ENCODE measurements at regions not wholly inside any gene's neighbourhood (a gene's known extent, or its start where the extent isn't known, plus 50 kb on each side); places are given as distances from the start of the nearest gene placed in this dataset.
"Not testable (repeated sequence)": the region's sequence is repeated elsewhere in the genome, so short reads cannot be mapped to it uniquely, and the experiment has no call there.

GRCh38 chr12:34398366-34398705 lies 376.0 kb downstream of the ALG10 start:
- DNase-seq: no peak

GRCh38 chr12:34398706-34399630 lies 376.7 kb downstream of the ALG10 start:
- DNase-seq: no peak

- no peak for DNase-seq
These were observed 377.5 kb downstream of the ALG10 start for GRCh38 chr12:34399631-34400410.

GRCh38 chr12:34400411-34400881 lies 378.1 kb downstream of the ALG10 start:
- no peak for DNase-seq

DNA sequence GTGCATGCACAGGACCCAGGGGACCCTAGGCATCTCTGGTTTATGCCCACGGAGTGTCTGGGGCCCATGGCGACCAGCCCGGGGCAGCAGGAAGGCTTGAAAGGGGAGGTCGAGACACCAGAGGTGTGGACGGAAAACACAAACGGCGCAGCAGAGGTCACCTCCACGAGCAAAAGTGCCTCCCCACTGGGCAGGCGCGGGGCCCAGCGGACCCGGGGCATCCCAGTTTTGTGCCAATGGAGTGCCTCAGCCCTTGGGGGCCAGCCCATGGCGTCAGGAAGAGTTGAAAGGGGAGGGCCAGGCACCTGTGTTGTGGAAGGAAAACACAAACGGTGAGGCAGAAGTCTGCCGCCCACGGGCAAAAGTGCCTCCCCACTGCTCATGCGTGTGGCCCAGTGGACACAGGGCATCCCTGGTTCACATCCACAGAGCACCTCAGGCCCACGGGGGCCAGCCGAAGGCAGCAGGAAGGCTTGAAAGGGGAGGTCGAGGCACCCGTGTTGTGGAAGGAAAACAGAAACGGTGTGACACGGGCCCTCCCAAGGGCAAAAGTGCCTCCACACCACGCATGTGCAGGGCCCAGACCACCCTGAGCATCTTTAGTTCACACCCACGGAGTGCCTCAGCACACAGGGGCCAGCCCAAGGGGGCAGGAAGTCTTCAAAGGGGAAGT lies 378.8 kb downstream of the ALG10 start:
- DNase-seq: no peak

DNA sequence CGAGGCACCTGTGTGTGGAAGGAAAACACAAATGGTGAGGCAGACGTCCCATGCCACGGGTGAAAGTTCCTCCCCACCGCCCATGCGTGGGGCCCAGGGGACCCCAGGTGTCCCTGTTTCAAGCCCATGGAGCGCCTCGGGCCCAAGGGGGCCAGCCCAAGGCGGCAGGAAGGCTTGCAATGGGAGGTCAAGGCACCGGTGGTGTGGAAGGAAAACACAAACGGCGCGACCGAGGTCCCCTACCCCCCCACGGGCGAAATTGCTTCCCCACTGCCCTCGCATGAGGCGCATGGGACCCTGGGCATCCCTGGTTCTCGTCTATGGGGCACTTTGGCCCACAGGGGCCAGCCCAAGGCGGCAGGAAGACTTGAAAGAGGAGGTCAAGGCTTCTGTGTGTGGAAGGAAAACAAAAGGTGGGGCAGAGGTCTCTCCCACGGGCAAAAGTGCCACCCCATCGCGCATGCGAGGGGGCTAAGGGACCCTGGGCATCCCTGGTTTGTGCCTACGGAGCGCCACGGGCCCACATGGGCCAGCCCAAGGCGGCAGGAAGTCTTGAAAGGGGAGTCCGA lies 379.4 kb downstream of the ALG10 start:
- no peak for DNase-seq

DNA sequence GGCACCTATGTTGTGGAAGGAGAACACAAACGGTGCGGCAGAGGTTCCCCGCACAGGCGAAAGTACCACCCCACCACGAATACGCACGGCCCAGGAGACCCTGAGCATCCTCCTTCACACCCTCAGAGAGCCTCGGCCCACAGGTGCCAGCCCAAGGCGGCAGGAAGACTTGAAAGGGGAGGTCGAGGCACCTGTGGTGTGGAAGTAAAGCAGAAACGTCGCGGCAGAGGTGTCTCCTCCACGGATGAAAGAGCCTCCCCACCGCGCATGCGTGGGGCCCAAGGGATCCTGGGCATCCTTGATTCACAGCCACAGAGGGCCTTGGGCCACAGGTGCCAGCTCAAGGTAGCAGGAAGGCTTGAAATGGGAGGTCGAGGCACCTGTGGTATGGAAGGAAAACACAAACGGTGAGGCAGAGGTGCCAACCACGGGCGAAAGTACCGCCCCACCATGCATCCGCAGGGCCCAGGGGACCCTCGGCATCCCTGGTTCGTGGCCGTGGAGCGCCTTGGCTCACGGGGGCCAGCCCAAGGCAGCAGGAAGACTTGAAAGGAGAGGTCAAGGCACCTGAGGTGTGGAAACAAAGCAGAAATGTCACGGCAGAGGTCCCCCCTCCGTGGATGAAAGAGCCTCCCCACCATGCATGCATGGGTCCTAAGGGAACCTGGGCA lies 380.1 kb downstream of the ALG10 start:
- no peak for DNase-seq

DNA sequence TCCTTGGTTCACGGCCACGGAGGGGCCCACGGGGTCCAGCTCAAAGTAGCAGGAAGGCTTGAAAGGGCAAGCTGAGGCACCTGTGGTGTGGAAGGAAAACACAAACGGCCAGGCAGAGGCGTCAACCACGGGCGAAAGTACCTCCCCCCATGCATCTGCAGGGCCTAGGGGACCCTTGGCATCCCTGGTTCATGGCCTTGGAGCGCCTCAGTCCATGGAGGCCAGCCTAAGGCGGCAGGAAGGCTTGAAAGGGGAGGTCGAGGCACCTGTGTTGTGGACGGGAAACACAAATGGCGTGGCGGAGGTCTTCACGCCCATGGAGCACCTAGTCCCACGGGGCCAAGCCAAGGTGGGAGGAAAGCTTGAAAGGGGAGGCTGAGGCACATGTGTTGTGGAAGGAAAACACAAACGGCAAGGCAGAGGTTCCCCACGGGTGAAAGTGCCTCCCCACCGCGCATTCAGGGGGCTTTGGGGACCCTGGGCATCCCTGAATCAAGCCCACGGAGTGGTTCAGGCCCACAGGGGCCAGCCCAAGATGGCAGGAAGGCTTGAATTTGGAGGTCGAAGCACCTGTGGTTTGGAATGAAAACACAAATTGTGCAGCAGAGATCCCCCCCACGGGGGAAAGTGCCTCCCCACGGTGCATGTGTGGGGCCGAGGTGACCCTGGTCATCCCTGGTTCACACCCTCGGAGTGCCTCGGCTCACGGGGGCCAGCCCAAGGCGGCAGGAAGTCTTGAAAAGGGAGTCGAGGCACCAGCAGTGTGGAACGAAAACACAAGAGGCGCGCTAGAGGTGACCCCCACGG lies 380.8 kb downstream of the ALG10 start:
- DNase-seq: no peak

GRCh38 chr12:34403706-34404376 lies 381.5 kb downstream of the ALG10 start:
- no peak for DNase-seq

DNA sequence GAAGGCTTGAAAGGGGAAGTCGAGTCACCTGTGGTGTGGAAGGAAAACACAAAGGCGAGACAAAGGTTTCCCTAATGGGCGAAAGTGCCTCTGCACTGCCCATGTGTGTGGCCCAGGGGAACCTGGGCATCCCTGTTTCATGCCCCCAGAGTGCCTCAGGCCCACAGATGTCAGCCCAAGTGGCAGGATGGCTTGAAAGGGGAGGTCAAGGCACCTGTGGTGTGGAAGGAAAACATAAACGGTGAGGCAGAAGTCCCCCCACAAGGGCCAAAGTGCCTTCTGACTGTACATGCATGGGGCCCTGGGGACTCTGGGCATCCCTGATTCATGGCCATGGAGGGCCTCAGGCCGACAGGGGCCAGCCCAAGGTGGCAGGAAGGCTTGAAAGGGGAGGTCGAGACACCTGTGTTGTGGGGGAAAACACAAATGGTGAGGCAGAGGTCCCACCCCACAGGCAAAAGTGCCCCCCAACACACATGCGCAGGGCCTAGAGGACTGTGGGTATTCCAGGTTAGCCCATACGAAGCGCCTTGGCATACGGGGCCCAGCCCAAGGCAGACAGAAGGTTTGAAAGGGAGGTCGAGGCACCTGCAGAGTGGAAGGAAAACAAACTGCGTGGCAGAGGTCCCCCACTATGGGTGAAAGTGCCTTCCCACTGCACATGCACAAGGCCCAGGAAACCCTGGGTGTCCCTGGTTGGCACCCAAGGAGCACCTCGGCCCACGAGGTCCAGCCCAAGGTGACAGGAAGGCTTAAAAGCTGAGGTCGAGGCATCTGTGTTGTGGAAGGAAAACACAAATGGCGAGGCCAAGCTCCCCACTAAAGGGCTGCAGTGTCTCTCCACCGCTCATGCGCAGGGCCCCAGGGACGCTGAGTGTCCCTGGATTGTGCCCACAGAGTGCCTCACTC lies 382.3 kb downstream of the ALG10 start:
- no peak for DNase-seq

DNA sequence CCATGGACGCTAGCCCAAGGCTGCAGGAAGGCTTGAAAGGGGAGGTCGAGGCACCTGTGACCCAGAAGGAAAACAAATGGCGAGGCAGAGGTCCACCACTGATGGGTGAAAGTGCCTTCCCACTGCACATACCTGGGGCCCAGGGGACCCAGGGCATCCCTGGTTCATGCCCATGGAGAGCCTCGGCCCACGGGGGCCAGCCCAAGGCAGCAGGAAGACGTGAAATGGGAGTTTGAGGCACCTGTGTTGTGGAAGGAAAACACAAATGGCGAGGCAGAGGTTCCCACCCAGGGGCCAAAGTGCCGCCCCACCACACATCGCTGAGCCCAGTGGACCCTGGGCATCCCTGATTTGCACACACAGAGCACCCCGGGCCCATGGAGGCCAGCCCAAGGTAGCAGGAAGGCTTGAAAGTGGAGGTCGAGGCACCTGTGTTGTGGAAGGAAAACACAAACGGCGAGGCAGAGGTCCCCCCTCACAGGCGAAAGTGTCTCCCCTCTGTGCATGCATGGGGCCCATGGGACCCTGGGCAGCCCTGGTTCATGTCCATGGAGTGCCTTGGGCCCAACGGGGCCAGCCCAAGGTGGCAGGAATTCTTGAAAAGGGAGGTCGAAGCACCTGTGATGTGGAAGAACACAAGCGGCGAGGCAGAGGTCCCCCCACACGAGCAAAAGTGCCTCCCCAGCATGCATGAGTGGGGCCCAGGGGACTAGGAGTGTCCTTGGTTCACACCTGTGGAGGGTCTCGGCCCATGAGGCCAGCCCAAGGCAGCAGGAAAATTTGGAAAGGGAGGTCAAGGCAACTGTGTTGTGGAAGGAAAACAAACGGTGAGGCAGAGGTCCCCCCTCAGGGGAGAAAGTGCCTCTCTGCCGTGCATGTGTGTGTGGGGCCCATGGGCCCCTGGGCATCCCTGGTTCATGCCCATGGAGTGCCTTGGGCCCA lies 383.3 kb downstream of the ALG10 start:
- no peak for DNase-seq

- no peak for DNase-seq
These were observed 384.1 kb downstream of the ALG10 start for GRCh38 chr12:34406228-34406995.

DNA sequence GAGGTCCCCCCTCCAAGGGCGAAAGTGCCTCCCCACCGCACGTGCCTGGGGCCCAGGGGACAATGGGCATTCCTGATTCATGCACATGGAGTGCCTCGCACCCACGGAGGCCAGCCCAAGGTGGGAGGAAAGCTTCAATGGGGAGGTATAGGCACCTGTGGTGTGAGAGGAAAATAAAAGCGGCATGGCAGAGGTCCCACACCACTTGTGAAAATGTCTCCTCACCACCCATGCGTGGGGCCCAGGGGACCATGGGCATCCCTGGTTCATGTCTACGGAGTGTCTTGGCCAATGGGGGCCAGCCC lies 384.7 kb downstream of the ALG10 start:
- no peak for DNase-seq

GRCh38 chr12:34407813-34408212 lies 385.5 kb downstream of the ALG10 start:
- DNase-seq: no peak

- not testable (repeated sequence) for DNase-seq
These were observed 409.2 kb downstream of the ALG10 start for GRCh38 chr12:34431509-34431908.

Data from activated CD4-positive, alpha-beta T cell treated with anti-CD3 and anti-CD28 coated beads, Interleukin-2, amount 50 U/mL, for 4 hours (primary cell).